GM12878 (cell line): ENCODE measurements at regions not wholly inside any gene's neighbourhood (a gene's known extent, or its start where the extent isn't known, plus 50 kb on each side); places are given as distances from the start of the nearest gene placed in this dataset.

Experiments
- ATAC-seq: fragments of 200-7000 bp; cut with Tn5 transposase; 3 replicates; pipeline ENCODE4 v1.9.1; 2020; ENCODE audit warnings: mild to moderate bottlenecking, moderate library complexity
- BruUV-seq: library from RNA; stranded (reverse); fragments of 400-500 nt; replicated peaks from 2 replicates; lab custom pipeline; 2021; lab: Mats Ljungman, UMichigan
- CTCF ChIA-PET: fragments of 300-600 bp; sonication (Branson Sonifier 250); formaldehyde crosslinking; extraction: SDS; loops from one replicate; lab custom pipeline; 2021; ENCODE audit warnings: inconsistent platforms; lab: Yijun Ruan, JAX
- POLR2A ChIA-PET: fragments of 350-600 bp; formaldehyde crosslinking; extraction: SDS; loops from one replicate; lab custom pipeline; 2021; ENCODE audit warnings: inconsistent platforms; lab: Charles Lee
- RAD21 ChIA-PET: fragments of 300-600 bp; sonication (Branson Sonifier 250); formaldehyde crosslinking; loops from one replicate; lab custom pipeline; 2023; ENCODE audit warnings: antibody characterized with exemption; ENCODE audit not compliant: unreplicated experiment; lab: Charles Lee
- SMC1A ChIA-PET: fragments of 300-600 bp; sonication (Branson Sonifier 250); formaldehyde crosslinking; loops from one replicate; lab custom pipeline; 2023; ENCODE audit not compliant: unreplicated experiment, uncharacterized antibody; lab: Charles Lee
- DNase-seq: peaks from one replicate; pipeline ENCODE4 v3.0.0-alpha.2; 2011; ENCODE audit warnings: low read depth, low spot score
- FAIRE-seq: peaks from 3 replicates; lab custom pipeline; 2011; peaks lifted over from hg19 to GRCh38; lab: Jason Lieb, UNC
- H2AFZ ChIP-seq: 2 replicates; pipeline ENCODE4 v1.6.0; 2011; ENCODE audit warnings: low read depth, low read length, control low read depth; ENCODE audit not compliant: control insufficient read depth
- H3K27ac ChIP-seq: 2 replicates; pipeline ENCODE4 v1.5.1; 2011; ENCODE audit warnings: control low read depth; ENCODE audit not compliant: control insufficient read depth, insufficient read depth
- H3K27me3 ChIP-seq, 2 experiments: replicated peaks in 1 of 2; 2 replicates each; pipeline versions ENCODE4 v1.6.0 to v1.6.1; 2011; ENCODE audit warnings: low read length in 1 of 2; ENCODE audit not compliant: control insufficient read depth in 2 of 2, insufficient read depth in 2 of 2
- H3K36me3 ChIP-seq, 2 experiments: 2 replicates each; pipeline ENCODE4 v1.5.1; 2011; ENCODE audit warnings: low read length in 1 of 2; ENCODE audit not compliant: control insufficient read depth in 2 of 2, insufficient read depth in 2 of 2
- H3K4me1 ChIP-seq: 2 replicates; pipeline ENCODE4 v1.6.1; 2011; ENCODE audit warnings: mild to moderate bottlenecking, low read length, moderate library complexity, mixed read lengths; ENCODE audit not compliant: control insufficient read depth, insufficient read depth
- H3K4me2 ChIP-seq: 2 replicates; pipeline ENCODE4 v1.6.0; 2011; ENCODE audit warnings: control low read depth; ENCODE audit not compliant: control insufficient read depth, insufficient read depth
- H3K4me3 ChIP-seq: fragments of 200-600 bp; sonication (generic); 2 replicates; pipeline ENCODE4 v1.5.1; 2016
- H3K79me2 ChIP-seq: 2 replicates; pipeline ENCODE4 v1.6.0; 2011; ENCODE audit warnings: low read length; ENCODE audit not compliant: control insufficient read depth, insufficient read depth
- H3K9ac ChIP-seq: 2 replicates; pipeline ENCODE4 v1.8.0; 2011; ENCODE audit warnings: low read length, control low read depth, mixed read lengths; ENCODE audit not compliant: control insufficient read depth, insufficient read depth
- H3K9me3 ChIP-seq: replicated peaks from 3 replicates; pipeline ENCODE4 v1.5.1; 2011; ENCODE audit warnings: mild to moderate bottlenecking, low read length; ENCODE audit not compliant: control insufficient read depth, insufficient read depth
- H4K20me1 ChIP-seq: 2 replicates; pipeline ENCODE4 v1.6.0; 2011; ENCODE audit not compliant: control insufficient read depth, insufficient read depth
- CHD2 ChIP-seq: IDR thresholded peaks from 2 replicates; pipeline ENCODE4 v1.6.1; 2011; ENCODE audit warnings: low read depth, low read length, improper control_type of control experiment, borderline replicate concordance
- IKZF2 ChIP-seq, 2 experiments: fragments of 450-650 bp; IDR thresholded peaks; 2 replicates each; pipeline ENCODE4 v1.6.1; 2017; ENCODE audit warnings: mild to moderate bottlenecking in 2 of 2, moderate library complexity in 2 of 2
- MXI1 ChIP-seq: fragments of 150-350 bp; IDR thresholded peaks from 2 replicates; pipeline ENCODE4 v1.6.1; 2011; ENCODE audit warnings: low read depth, mild to moderate bottlenecking, inconsistent platforms, low read length, improper control_type of control experiment
- PML ChIP-seq: IDR thresholded peaks from 2 replicates; pipeline ENCODE4 v1.6.1; 2012; ENCODE audit warnings: low read length, inconsistent platforms
- POLR2AphosphoS2 ChIP-seq: IDR thresholded peaks from 2 replicates; pipeline ENCODE4 v1.6.1; 2011; ENCODE audit warnings: low read depth, mild to moderate bottlenecking, low read length, improper control_type of control experiment, moderate library complexity
- SMC3 ChIP-seq: IDR thresholded peaks from 2 replicates; pipeline ENCODE4 v1.6.1; 2011; ENCODE audit warnings: low read length, improper control_type of control experiment, borderline replicate concordance
- SP1 ChIP-seq: IDR thresholded peaks from one replicate; pipeline ENCODE4 v1.6.1; 2011; ENCODE audit warnings: low read depth, low read length
- SRF ChIP-seq, 2 experiments: IDR thresholded peaks; 2 replicates each; pipeline ENCODE4 v1.6.1; 2011; ENCODE audit warnings: low read depth in 2 of 2, low read length in 2 of 2, mild to moderate bottlenecking in 1 of 2, moderate library complexity in 1 of 2
- WGBS: methylation state at CpG from one replicate; pipeline ENCODE4 v1.1.6; 2016; ENCODE audit warnings: low lambda C conversion rate; ENCODE audit not compliant: insufficient replicate concordance, insufficient coverage; ENCODE audit errors: missing lambda C conversion rate; 5-methylcytosine and 5-hydroxymethylcytosine counted together
- in situ Hi-C: fragments of 300-500 bp; cut with MboI; formaldehyde crosslinking; loops from 9 replicates; pipeline ENCODE4 v1.14.3; 2018; ENCODE audit warnings: mixed read lengths
- intact Hi-C: fragments of 100-400 bp; cut with micrococcal nuclease; formaldehyde crosslinking; loops from one replicate; pipeline ENCODE4 v1.14.2; 2022; ENCODE audit not compliant: unreplicated experiment
- TF ChIP-seq, protein P1 (sequence below): fragments of 450-650 bp; formaldehyde crosslinking; IDR thresholded peaks from 2 replicates; pipeline ENCODE4 v1.4.0; 2020; ENCODE audit warnings: mild to moderate bottlenecking, moderate library complexity

DNA sequence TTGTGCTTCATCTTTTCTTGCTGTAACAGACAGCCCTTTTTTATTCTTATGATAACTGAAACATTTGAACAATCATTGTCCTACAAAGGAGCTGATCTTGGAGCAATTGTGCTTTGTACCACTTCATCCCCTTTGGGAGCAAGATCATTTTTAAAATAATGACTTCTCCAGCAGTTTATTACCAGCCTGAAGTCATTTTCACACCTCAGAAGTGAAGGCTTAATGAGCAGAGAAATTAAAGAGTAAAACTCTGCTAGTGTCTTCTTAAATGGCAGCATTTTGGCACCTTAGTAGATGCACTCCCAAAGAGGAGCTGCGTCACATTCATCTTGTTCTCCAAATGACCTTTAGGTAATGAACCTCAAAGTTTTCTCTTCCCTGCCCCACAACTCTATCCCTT is 439.6 kb upstream of the CAMK1G start:
- no peaks in the 10 kb centered on the region for H3K36me3 ChIP-seq
- FAIRE-seq, result no peak
- H3K9ac ChIP-seq, result no peak overlapping the region
- ATAC-seq, result no peak
- BruUV-seq, result no TSS peak
- H3K9me3 ChIP-seq, result no peaks in the 10 kb centered on the region
- H2AFZ ChIP-seq, result no peak overlapping the region
- H3K27ac ChIP-seq, result no peak overlapping the region
- no peak overlapping the region for H3K4me2 ChIP-seq
- WGBS, result 0% methylated on average over 1 of the region's 1 CpG
- H4K20me1 ChIP-seq, result no peaks in the 10 kb centered on the region
- H3K4me3 ChIP-seq, result no peak overlapping the region
- ChIA-PET RAD21 (no interaction called here), POLR2A (no interaction called here), CTCF (no interaction called here)
- H3K4me1 ChIP-seq, result no peaks in the 10 kb centered on the region
- no peak for DNase-seq
- no peaks in the 10 kb centered on the region for H3K79me2 ChIP-seq
- in situ Hi-C loops, result no loop called here
- H3K27me3 ChIP-seq, result no peaks in the 10 kb centered on the region
- TF ChIP-seq SP1 (no peak), IKZF2 (IDR thresholded peaks at IDR 0.05) (no peak), SMC3 (no peak), PML (no peak), MXI1 (no peak), SRF (IDR thresholded peaks at IDR 0.05; ENCODE audit: low read depth in 2 of 2, low read length in 2 of 2) (no peak), CHD2 (no peak), POLR2AphosphoS2 (no peak)
- TF ChIP-seq, protein P1, sequence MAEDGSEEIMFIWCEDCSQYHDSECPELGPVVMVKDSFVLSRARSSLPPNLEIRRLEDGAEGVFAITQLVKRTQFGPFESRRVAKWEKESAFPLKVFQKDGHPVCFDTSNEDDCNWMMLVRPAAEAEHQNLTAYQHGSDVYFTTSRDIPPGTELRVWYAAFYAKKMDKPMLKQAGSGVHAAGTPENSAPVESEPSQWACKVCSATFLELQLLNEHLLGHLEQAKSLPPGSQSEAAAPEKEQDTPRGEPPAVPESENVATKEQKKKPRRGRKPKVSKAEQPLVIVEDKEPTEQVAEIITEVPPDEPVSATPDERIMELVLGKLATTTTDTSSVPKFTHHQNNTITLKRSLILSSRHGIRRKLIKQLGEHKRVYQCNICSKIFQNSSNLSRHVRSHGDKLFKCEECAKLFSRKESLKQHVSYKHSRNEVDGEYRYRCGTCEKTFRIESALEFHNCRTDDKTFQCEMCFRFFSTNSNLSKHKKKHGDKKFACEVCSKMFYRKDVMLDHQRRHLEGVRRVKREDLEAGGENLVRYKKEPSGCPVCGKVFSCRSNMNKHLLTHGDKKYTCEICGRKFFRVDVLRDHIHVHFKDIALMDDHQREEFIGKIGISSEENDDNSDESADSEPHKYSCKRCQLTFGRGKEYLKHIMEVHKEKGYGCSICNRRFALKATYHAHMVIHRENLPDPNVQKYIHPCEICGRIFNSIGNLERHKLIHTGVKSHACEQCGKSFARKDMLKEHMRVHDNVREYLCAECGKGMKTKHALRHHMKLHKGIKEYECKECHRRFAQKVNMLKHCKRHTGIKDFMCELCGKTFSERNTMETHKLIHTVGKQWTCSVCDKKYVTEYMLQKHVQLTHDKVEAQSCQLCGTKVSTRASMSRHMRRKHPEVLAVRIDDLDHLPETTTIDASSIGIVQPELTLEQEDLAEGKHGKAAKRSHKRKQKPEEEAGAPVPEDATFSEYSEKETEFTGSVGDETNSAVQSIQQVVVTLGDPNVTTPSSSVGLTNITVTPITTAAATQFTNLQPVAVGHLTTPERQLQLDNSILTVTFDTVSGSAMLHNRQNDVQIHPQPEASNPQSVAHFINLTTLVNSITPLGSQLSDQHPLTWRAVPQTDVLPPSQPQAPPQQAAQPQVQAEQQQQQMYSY (CRISPR knock-in tag), result no peak
- TF ChIP-seq, all 136 proteins: peak for 0
- intact Hi-C loops, result no loop called here
- SMC1A ChIA-PET, result no interaction called here
